ENCODE measurements at regions not wholly inside any gene's neighbourhood (a gene's known extent, or its start where the extent isn't known, plus 50 kb on each side); places are given as distances from the start of the nearest gene placed in this dataset.
A peak's percentile ranks its signal among the peaks of the same experiment; 100 is the strongest.

GRCh38 chr10:61341008-61341407, 112.2 kb downstream of the TMEM26 start:
- no peaks in the 10 kb centered on the region for H3K36me3 ChIP-seq (replicated peaks in 1 of 2; ENCODE audit: control insufficient read depth in 2 of 2, insufficient read depth in 2 of 2, low read length in 2 of 2)
- no peak overlapping the region for H3K9ac ChIP-seq (ENCODE audit: low read depth, low read length, poor library complexity)
- no peak overlapping the region for H2BK120ac ChIP-seq (ENCODE audit: low read depth, low read length)
- no peak overlapping the region for H3K18ac ChIP-seq (ENCODE audit: low read length)
- H3K4me2 ChIP-seq (ENCODE audit: insufficient read depth, low read length, poor library complexity, severe bottlenecking): no peak overlapping the region
- H2BK15ac ChIP-seq (ENCODE audit: low read length): no peak overlapping the region
- H3K4me3 ChIP-seq (ENCODE audit: low read length in 2 of 2): no peak overlapping the region
- H4K8ac ChIP-seq (ENCODE audit: low read depth, low read length): peak overlapping the region; percentile 19
- no peak overlapping the region for H2AK5ac ChIP-seq (ENCODE audit: low read depth, low read length)
- no peaks in the 10 kb centered on the region for H3K4me1 ChIP-seq (ENCODE audit: control insufficient read depth in 2 of 2, insufficient read depth in 1 of 2, low read depth in 1 of 2, low read length in 2 of 2)
- H2BK12ac ChIP-seq (ENCODE audit: low read length): no peak overlapping the region
- no peaks in the 10 kb centered on the region for H3K9me3 ChIP-seq (replicated peaks in 1 of 2; ENCODE audit: control insufficient read depth in 2 of 2, insufficient read depth in 1 of 2, low read depth in 1 of 2, low read length in 2 of 2)
- peaks cover 0 to 2% (median 0%) of the 10 kb centered on the region in 3 experiments for H3K27me3 ChIP-seq (ENCODE audit: control insufficient read depth in 3 of 3, insufficient read depth in 3 of 3, low read depth in 1 of 3, low read length in 3 of 3)
- no peaks in the 10 kb centered on the region for H3K79me1 ChIP-seq (ENCODE audit: low read depth, low read length)
- DNase-seq (ENCODE audit: low spot score): no peak
- no peak overlapping the region for H3K4ac ChIP-seq (ENCODE audit: low read length)
- no peak overlapping the region for H3K14ac ChIP-seq (ENCODE audit: low read length)
- H3K27ac ChIP-seq (replicated peaks; ENCODE audit: low read length): no peak overlapping the region
- no peak overlapping the region for H2BK5ac ChIP-seq (ENCODE audit: low read length)
- no peak overlapping the region for H2AFZ ChIP-seq (ENCODE audit: low read length)
- H4K91ac ChIP-seq (ENCODE audit: low read depth, low read length, poor library complexity): no peak overlapping the region
- H3K23ac ChIP-seq (ENCODE audit: low read depth, low read length, poor library complexity): no peak overlapping the region

GRCh38 chr10:61338146-61338545, 115.0 kb downstream of the TMEM26 start:
- Histone ChIP-seq H3K9ac (ENCODE audit: low read depth, low read length, poor library complexity) (no peak overlapping the region), H2BK15ac (ENCODE audit: low read length) (no peak overlapping the region), H3K27ac (replicated peaks; ENCODE audit: low read length) (no peak overlapping the region), H4K91ac (ENCODE audit: low read depth, low read length, poor library complexity) (no peak overlapping the region), H3K27me3 (ENCODE audit: control insufficient read depth in 3 of 3, insufficient read depth in 3 of 3, low read depth in 1 of 3, low read length in 3 of 3) (peaks cover 0 to 2% (median 0%) of the 10 kb centered on the region in 3 experiments), H2AFZ (ENCODE audit: low read length) (no peak overlapping the region), H2BK5ac (ENCODE audit: low read length) (no peak overlapping the region), H3K79me1 (ENCODE audit: low read depth, low read length) (no peaks in the 10 kb centered on the region), H2BK120ac (ENCODE audit: low read depth, low read length) (no peak overlapping the region), H3K4me3 (ENCODE audit: low read length in 2 of 2) (no peak overlapping the region), H3K9me3 (replicated peaks in 1 of 2; ENCODE audit: control insufficient read depth in 2 of 2, insufficient read depth in 1 of 2, low read depth in 1 of 2, low read length in 2 of 2) (no peaks in the 10 kb centered on the region), H2BK12ac (ENCODE audit: low read length) (no peak overlapping the region), H3K4me2 (ENCODE audit: insufficient read depth, low read length, poor library complexity, severe bottlenecking) (no peak overlapping the region), H3K23ac (ENCODE audit: low read depth, low read length, poor library complexity) (no peak overlapping the region), H3K18ac (ENCODE audit: low read length) (no peak overlapping the region), H3K4me1 (ENCODE audit: control insufficient read depth in 2 of 2, insufficient read depth in 1 of 2, low read depth in 1 of 2, low read length in 2 of 2) (no peaks in the 10 kb centered on the region), H2AK5ac (ENCODE audit: low read depth, low read length) (no peak overlapping the region), H3K14ac (ENCODE audit: low read length) (no peak overlapping the region), H3K4ac (ENCODE audit: low read length) (no peak overlapping the region), H3K36me3 (replicated peaks in 1 of 2; ENCODE audit: control insufficient read depth in 2 of 2, insufficient read depth in 2 of 2, low read length in 2 of 2) (no peaks in the 10 kb centered on the region), H4K8ac (ENCODE audit: low read depth, low read length) (no peak overlapping the region)
- no CpG with 5 or more reads among the region's 1 CpG for WGBS, 2 donors (ENCODE audit: extremely low coverage in 2 of 2, insufficient read length in 2 of 2, insufficient replicate concordance in 1 of 2)
- DNase-seq (ENCODE audit: low spot score): no peak

DNA sequence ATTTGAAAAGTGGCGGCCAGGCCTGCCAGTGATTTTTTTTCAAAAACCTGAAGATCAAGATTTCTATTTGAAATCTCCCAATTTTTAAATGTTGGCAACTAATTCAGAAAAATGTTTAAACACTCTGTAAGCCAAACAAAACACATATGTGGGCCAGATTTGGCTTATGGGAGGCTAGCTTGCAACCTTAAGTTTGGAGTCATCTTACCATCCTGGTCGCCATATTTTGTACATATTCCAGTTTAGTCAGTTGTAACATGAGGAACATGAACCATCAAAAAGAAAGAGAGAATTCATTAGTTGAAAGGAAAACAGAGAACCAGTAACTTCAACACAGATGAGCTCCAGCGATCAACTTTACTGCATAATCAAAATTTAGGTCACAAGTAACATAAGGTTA, 115.4 kb downstream of the TMEM26 start:
- no peak overlapping the region for H4K8ac ChIP-seq (ENCODE audit: low read depth, low read length)
- H3K9ac ChIP-seq (ENCODE audit: low read depth, low read length, poor library complexity): no peak overlapping the region
- no CpG with 5 or more reads among the region's 3 CpGs for WGBS, 2 donors (ENCODE audit: extremely low coverage in 2 of 2, insufficient read length in 2 of 2, insufficient replicate concordance in 1 of 2)
- no peak overlapping the region for H2BK120ac ChIP-seq (ENCODE audit: low read depth, low read length)
- no peak overlapping the region for H2BK12ac ChIP-seq (ENCODE audit: low read length)
- no peak overlapping the region for H3K4me3 ChIP-seq (ENCODE audit: low read length in 2 of 2)
- H2BK15ac ChIP-seq (ENCODE audit: low read length): no peak overlapping the region
- H3K14ac ChIP-seq (ENCODE audit: low read length): no peak overlapping the region
- H3K79me1 ChIP-seq (ENCODE audit: low read depth, low read length): no peaks in the 10 kb centered on the region
- peaks cover 0 to 2% (median 0%) of the 10 kb centered on the region in 3 experiments for H3K27me3 ChIP-seq (ENCODE audit: control insufficient read depth in 3 of 3, insufficient read depth in 3 of 3, low read depth in 1 of 3, low read length in 3 of 3)
- no peaks in the 10 kb centered on the region for H3K9me3 ChIP-seq (replicated peaks in 1 of 2; ENCODE audit: control insufficient read depth in 2 of 2, insufficient read depth in 1 of 2, low read depth in 1 of 2, low read length in 2 of 2)
- H3K36me3 ChIP-seq (replicated peaks in 1 of 2; ENCODE audit: control insufficient read depth in 2 of 2, insufficient read depth in 2 of 2, low read length in 2 of 2): no peaks in the 10 kb centered on the region
- no peak overlapping the region for H3K27ac ChIP-seq (replicated peaks; ENCODE audit: low read length)
- H2AK5ac ChIP-seq (ENCODE audit: low read depth, low read length): no peak overlapping the region
- no peak overlapping the region for H2AFZ ChIP-seq (ENCODE audit: low read length)
- no peak overlapping the region for H3K23ac ChIP-seq (ENCODE audit: low read depth, low read length, poor library complexity)
- no peak overlapping the region for H3K4ac ChIP-seq (ENCODE audit: low read length)
- H3K4me1 ChIP-seq (ENCODE audit: control insufficient read depth in 2 of 2, insufficient read depth in 1 of 2, low read depth in 1 of 2, low read length in 2 of 2): no peaks in the 10 kb centered on the region
- DNase-seq (ENCODE audit: low spot score): no peak
- H3K18ac ChIP-seq (ENCODE audit: low read length): no peak overlapping the region
- no peak overlapping the region for H2BK5ac ChIP-seq (ENCODE audit: low read length)
- no peak overlapping the region for H4K91ac ChIP-seq (ENCODE audit: low read depth, low read length, poor library complexity)
- H3K4me2 ChIP-seq (ENCODE audit: insufficient read depth, low read length, poor library complexity, severe bottlenecking): no peak overlapping the region

DNA sequence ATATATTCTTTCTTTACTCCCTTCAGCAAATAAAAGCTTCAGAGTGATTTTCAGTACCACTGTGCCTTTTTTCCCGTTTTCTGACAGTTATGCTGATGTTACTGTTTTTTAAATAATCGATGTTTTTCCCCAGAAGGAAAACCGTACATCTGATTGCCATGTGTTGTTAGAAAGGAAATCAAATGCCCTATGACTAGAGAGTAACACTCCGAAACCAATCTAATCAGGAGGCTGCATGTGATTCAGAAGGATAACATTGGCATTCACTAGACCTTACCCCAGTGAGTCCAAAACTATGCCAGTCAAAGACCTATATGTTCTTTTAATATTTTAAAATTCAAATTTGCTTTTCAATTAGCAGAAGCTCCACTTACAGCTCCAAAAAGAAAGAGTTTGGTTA, 116.3 kb downstream of the TMEM26 start:
- no peak overlapping the region for H2AK5ac ChIP-seq (ENCODE audit: low read depth, low read length)
- no peak overlapping the region for H3K18ac ChIP-seq (ENCODE audit: low read length)
- H3K23ac ChIP-seq (ENCODE audit: low read depth, low read length, poor library complexity): no peak overlapping the region
- no peak overlapping the region for H3K4ac ChIP-seq (ENCODE audit: low read length)
- no peaks in the 10 kb centered on the region for H3K79me1 ChIP-seq (ENCODE audit: low read depth, low read length)
- no peak overlapping the region for H2BK12ac ChIP-seq (ENCODE audit: low read length)
- no peak overlapping the region for H3K4me2 ChIP-seq (ENCODE audit: insufficient read depth, low read length, poor library complexity, severe bottlenecking)
- no peaks in the 10 kb centered on the region for H3K36me3 ChIP-seq (replicated peaks in 1 of 2; ENCODE audit: control insufficient read depth in 2 of 2, insufficient read depth in 2 of 2, low read length in 2 of 2)
- H4K8ac ChIP-seq (ENCODE audit: low read depth, low read length): no peak overlapping the region
- H3K9me3 ChIP-seq (replicated peaks in 1 of 2; ENCODE audit: control insufficient read depth in 2 of 2, insufficient read depth in 1 of 2, low read depth in 1 of 2, low read length in 2 of 2): no peaks in the 10 kb centered on the region
- no peak overlapping the region for H2BK120ac ChIP-seq (ENCODE audit: low read depth, low read length)
- no peak overlapping the region for H3K4me3 ChIP-seq (ENCODE audit: low read length in 2 of 2)
- no peak overlapping the region for H3K27ac ChIP-seq (replicated peaks; ENCODE audit: low read length)
- H3K27me3 ChIP-seq (ENCODE audit: control insufficient read depth in 3 of 3, insufficient read depth in 3 of 3, low read depth in 1 of 3, low read length in 3 of 3): peaks cover 0 to 2% (median 0%) of the 10 kb centered on the region in 3 experiments
- no peak overlapping the region for H3K14ac ChIP-seq (ENCODE audit: low read length)
- H2BK5ac ChIP-seq (ENCODE audit: low read length): no peak overlapping the region
- no peak overlapping the region for H2BK15ac ChIP-seq (ENCODE audit: low read length)
- H4K91ac ChIP-seq (ENCODE audit: low read depth, low read length, poor library complexity): no peak overlapping the region
- H2AFZ ChIP-seq (ENCODE audit: low read length): no peak overlapping the region
- no peak for DNase-seq (ENCODE audit: low spot score)
- no peaks in the 10 kb centered on the region for H3K4me1 ChIP-seq (ENCODE audit: control insufficient read depth in 2 of 2, insufficient read depth in 1 of 2, low read depth in 1 of 2, low read length in 2 of 2)
- H3K9ac ChIP-seq (ENCODE audit: low read depth, low read length, poor library complexity): no peak overlapping the region
- WGBS, 2 donors (ENCODE audit: extremely low coverage in 2 of 2, insufficient read length in 2 of 2, insufficient replicate concordance in 1 of 2): no CpG with 5 or more reads among the region's 4 CpGs
